ENCODE measurements at regions not wholly inside any gene's neighbourhood (a gene's known extent, or its start where the extent isn't known, plus 50 kb on each side); places are given as distances from the start of the nearest gene placed in this dataset.

DNA sequence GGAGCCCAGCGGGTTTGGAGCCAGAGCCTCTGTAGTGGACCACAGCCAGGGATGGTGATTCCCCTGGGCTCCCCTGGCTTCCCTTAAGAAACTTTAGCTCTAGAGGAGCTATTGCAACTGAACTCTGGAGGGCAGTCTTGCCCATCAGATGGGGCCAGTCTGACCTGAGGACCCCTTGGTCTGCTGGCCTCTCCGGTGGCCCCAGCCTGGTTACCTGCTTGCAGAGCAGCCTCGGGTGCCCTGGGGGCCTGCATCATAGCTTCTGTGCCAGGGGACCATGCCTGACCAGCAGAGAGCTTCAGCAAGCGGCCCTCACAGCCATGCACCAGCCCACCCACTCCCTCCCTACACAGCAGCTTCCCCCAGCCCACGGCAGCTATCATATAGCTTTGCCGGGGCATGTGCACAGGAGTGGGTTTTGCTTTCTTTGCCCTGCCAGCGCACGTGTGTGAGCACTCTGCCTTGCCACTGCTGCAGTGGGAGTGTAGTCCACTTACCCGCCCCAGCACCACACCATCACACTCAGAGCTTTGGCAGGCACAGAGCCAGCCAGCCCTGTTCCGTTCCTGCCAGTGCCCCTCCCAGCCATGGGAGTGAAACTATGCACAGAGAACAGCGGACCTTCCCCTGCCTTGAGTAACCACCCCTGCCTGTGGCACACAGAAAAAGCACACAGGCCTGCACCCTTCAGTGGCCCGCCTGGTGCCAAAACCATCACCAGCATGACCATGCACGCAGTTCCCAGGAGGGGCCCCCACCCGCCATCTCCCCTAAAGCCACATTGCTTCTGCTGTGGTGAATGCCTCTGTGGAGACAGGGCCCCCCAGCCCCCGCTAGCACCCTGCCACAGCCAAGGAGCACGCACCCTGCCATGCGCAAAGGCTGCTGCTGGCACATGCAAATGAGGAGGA is 442.9 kb upstream of the NEGR1 start:
- H3K27me3 ChIP-seq = no peaks in the 10 kb centered on the region
- H3K4me3 ChIP-seq (ENCODE audit: low read depth, low read length) = no peak overlapping the region
- H3K4me1 ChIP-seq = no peaks in the 10 kb centered on the region
- no peaks in the 10 kb centered on the region for H3K36me3 ChIP-seq
- TF ChIP-seq, protein P1, sequence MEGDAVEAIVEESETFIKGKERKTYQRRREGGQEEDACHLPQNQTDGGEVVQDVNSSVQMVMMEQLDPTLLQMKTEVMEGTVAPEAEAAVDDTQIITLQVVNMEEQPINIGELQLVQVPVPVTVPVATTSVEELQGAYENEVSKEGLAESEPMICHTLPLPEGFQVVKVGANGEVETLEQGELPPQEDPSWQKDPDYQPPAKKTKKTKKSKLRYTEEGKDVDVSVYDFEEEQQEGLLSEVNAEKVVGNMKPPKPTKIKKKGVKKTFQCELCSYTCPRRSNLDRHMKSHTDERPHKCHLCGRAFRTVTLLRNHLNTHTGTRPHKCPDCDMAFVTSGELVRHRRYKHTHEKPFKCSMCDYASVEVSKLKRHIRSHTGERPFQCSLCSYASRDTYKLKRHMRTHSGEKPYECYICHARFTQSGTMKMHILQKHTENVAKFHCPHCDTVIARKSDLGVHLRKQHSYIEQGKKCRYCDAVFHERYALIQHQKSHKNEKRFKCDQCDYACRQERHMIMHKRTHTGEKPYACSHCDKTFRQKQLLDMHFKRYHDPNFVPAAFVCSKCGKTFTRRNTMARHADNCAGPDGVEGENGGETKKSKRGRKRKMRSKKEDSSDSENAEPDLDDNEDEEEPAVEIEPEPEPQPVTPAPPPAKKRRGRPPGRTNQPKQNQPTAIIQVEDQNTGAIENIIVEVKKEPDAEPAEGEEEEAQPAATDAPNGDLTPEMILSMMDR (IDR thresholded peaks at IDR 0.05; ENCODE audit: low read depth, low read length) = no peak
- H3K9me3 ChIP-seq = no peaks in the 10 kb centered on the region
- DNase-seq = no peak

DNA sequence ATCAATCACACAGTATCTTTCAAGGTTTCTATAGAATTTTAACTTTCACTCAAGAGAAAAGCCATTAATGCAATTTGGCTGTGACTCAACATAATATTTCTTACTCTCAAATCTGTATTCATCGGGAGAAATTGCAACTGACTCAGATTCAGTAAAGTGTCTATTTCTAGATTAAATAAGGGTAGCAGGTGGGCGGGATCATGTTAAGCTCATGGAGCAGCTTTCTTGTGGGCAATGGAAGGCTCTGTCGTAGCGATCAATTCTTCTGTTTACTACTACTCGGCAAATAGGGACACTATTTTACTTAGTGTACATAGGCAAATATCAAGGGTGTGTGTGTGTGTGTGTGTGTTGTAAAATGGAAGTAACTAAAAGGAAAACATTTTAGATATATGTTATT is 423.6 kb upstream of the NEGR1 start:
- no peak for DNase-seq
- Histone ChIP-seq H3K36me3 (no peaks in the 10 kb centered on the region), H3K4me1 (no peaks in the 10 kb centered on the region), H3K27me3 (no peaks in the 10 kb centered on the region), H3K4me3 (ENCODE audit: low read depth, low read length) (no peak overlapping the region), H3K9me3 (no peaks in the 10 kb centered on the region)
- TF ChIP-seq, protein P1 (IDR thresholded peaks at IDR 0.05; ENCODE audit: low read depth, low read length) = no peak

DNA sequence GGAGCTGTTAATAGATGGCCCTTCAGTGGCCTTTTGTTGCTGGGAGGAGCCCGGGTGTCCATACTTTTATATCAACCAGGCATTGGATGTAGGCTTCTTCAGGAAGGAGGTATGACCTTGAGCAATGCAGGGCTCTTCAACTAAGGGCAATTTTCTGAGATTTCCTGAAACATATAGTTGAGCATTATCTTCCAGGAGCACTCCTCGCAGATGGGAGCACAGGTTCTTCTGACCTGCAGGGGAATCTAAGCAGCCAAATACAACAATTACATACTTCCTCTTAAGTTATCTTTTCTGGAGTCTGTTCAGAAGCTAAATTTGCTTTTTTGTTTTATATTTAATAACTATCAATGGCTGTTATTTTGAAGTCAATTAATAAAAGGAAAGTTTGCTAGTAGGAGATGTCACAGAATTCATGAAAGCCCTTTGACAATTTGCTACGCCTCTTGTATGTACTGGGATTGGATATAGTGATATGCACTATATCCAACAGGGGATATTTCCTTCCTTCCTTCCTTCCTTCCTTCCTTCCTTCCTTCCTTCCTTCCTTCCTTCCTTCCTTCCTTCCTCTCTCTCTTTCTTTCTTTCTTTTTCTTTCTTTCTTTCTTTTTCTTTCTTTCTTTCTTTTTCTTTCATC is 422.6 kb upstream of the NEGR1 start:
- no peak overlapping the region for H3K4me3 ChIP-seq (ENCODE audit: low read depth, low read length)
- H3K27me3 ChIP-seq = no peaks in the 10 kb centered on the region
- DNase-seq = no peak
- H3K9me3 ChIP-seq = no peaks in the 10 kb centered on the region
- no peaks in the 10 kb centered on the region for H3K36me3 ChIP-seq
- no peaks in the 10 kb centered on the region for H3K4me1 ChIP-seq
- TF ChIP-seq, protein P1 (IDR thresholded peaks at IDR 0.05; ENCODE audit: low read depth, low read length) = no peak

DNA sequence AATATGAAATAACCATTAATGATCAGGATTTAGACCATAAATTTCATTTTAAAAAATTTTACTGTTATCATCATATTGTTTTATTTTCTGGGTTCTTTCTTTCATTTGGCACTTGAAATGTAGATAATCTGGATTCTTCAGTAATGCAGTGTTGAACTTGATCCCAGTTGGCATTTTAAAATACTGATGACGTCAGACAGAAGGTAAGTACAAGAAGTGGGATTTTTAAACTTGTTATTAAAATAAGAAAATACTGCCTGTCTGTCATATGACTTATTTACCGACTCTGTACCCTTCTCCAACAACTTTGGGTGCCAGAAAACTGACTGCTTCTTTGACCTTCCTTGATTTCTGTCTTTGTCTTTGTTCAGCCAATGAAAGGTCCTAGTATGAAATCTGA is 415.1 kb upstream of the NEGR1 start:
- Histone ChIP-seq H3K4me1 (no peaks in the 10 kb centered on the region), H3K4me3 (ENCODE audit: low read depth, low read length) (no peak overlapping the region), H3K36me3 (no peaks in the 10 kb centered on the region), H3K9me3 (no peaks in the 10 kb centered on the region), H3K27me3 (no peaks in the 10 kb centered on the region)
- TF ChIP-seq, protein P1 (IDR thresholded peaks at IDR 0.05; ENCODE audit: low read depth, low read length) = no peak
- no peak for DNase-seq

DNA sequence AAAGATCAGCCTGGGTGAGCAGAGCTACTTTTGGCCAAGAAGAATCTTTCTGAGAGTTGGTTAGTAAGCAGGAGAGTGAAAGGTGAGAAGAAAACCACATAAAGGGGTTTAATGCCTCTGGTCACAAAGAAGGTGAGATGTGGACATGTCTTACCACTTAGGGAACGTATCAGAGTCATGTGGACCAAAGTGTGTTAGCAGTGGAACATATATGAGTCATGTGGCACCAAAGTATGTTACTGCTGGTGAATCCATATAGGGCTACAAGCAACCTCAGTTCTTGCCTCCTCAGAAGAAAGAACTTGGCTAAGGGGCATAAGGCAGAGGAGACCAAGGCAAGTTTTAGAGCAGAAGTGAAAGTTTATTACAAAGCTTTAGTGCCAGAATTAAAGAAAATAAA is 411.6 kb upstream of the NEGR1 start:
- DNase-seq = no peak
- H3K27me3 ChIP-seq = no peaks in the 10 kb centered on the region

More for the DNA sequence above, 411.6 kb upstream of the NEGR1 start:
- TF ChIP-seq, protein P1 (IDR thresholded peaks at IDR 0.05; ENCODE audit: low read depth, low read length) = no peak
- H3K4me3 ChIP-seq (ENCODE audit: low read depth, low read length) = no peak overlapping the region
- no peaks in the 10 kb centered on the region for H3K36me3 ChIP-seq
- H3K9me3 ChIP-seq = no peaks in the 10 kb centered on the region
- no peaks in the 10 kb centered on the region for H3K4me1 ChIP-seq
